GM12878 (cell line): ENCODE measurements at regions not wholly inside any gene's neighbourhood (a gene's known extent, or its start where the extent isn't known, plus 50 kb on each side); places are given as distances from the start of the nearest gene placed in this dataset.

Experiments
- ATAC-seq: fragments of 200-7000 bp; cut with Tn5 transposase; 3 replicates; pipeline ENCODE4 v1.9.1; 2020; ENCODE audit warnings: mild to moderate bottlenecking, moderate library complexity
- BruUV-seq: library from RNA; stranded (reverse); fragments of 400-500 nt; replicated peaks from 2 replicates; lab custom pipeline; 2021; lab: Mats Ljungman, UMichigan
- CTCF ChIA-PET: fragments of 300-600 bp; sonication (Branson Sonifier 250); formaldehyde crosslinking; extraction: SDS; loops from one replicate; lab custom pipeline; 2021; ENCODE audit warnings: inconsistent platforms; lab: Yijun Ruan, JAX
- POLR2A ChIA-PET: fragments of 350-600 bp; formaldehyde crosslinking; extraction: SDS; loops from one replicate; lab custom pipeline; 2021; ENCODE audit warnings: inconsistent platforms; lab: Charles Lee
- RAD21 ChIA-PET: fragments of 300-600 bp; sonication (Branson Sonifier 250); formaldehyde crosslinking; loops from one replicate; lab custom pipeline; 2023; ENCODE audit warnings: antibody characterized with exemption; ENCODE audit not compliant: unreplicated experiment; lab: Charles Lee
- SMC1A ChIA-PET: fragments of 300-600 bp; sonication (Branson Sonifier 250); formaldehyde crosslinking; loops from one replicate; lab custom pipeline; 2023; ENCODE audit not compliant: unreplicated experiment, uncharacterized antibody; lab: Charles Lee
- DNase-seq: peaks from one replicate; pipeline ENCODE4 v3.0.0-alpha.2; 2011; ENCODE audit warnings: low read depth, low spot score
- FAIRE-seq: peaks from 3 replicates; lab custom pipeline; 2011; peaks lifted over from hg19 to GRCh38; lab: Jason Lieb, UNC
- H2AFZ ChIP-seq: 2 replicates; pipeline ENCODE4 v1.6.0; 2011; ENCODE audit warnings: low read depth, low read length, control low read depth; ENCODE audit not compliant: control insufficient read depth
- H3K27ac ChIP-seq: 2 replicates; pipeline ENCODE4 v1.5.1; 2011; ENCODE audit warnings: control low read depth; ENCODE audit not compliant: control insufficient read depth, insufficient read depth
- H3K27me3 ChIP-seq, 2 experiments: replicated peaks in 1 of 2; 2 replicates each; pipeline versions ENCODE4 v1.6.0 to v1.6.1; 2011; ENCODE audit warnings: low read length in 1 of 2; ENCODE audit not compliant: control insufficient read depth in 2 of 2, insufficient read depth in 2 of 2
- H3K36me3 ChIP-seq, 2 experiments: 2 replicates each; pipeline ENCODE4 v1.5.1; 2011; ENCODE audit warnings: low read length in 1 of 2; ENCODE audit not compliant: control insufficient read depth in 2 of 2, insufficient read depth in 2 of 2
- H3K4me1 ChIP-seq: 2 replicates; pipeline ENCODE4 v1.6.1; 2011; ENCODE audit warnings: mild to moderate bottlenecking, low read length, moderate library complexity, mixed read lengths; ENCODE audit not compliant: control insufficient read depth, insufficient read depth
- H3K4me2 ChIP-seq: 2 replicates; pipeline ENCODE4 v1.6.0; 2011; ENCODE audit warnings: control low read depth; ENCODE audit not compliant: control insufficient read depth, insufficient read depth
- H3K4me3 ChIP-seq: fragments of 200-600 bp; sonication (generic); 2 replicates; pipeline ENCODE4 v1.5.1; 2016
- H3K79me2 ChIP-seq: 2 replicates; pipeline ENCODE4 v1.6.0; 2011; ENCODE audit warnings: low read length; ENCODE audit not compliant: control insufficient read depth, insufficient read depth
- H3K9ac ChIP-seq: 2 replicates; pipeline ENCODE4 v1.8.0; 2011; ENCODE audit warnings: low read length, control low read depth, mixed read lengths; ENCODE audit not compliant: control insufficient read depth, insufficient read depth
- H3K9me3 ChIP-seq: replicated peaks from 3 replicates; pipeline ENCODE4 v1.5.1; 2011; ENCODE audit warnings: mild to moderate bottlenecking, low read length; ENCODE audit not compliant: control insufficient read depth, insufficient read depth
- H4K20me1 ChIP-seq: 2 replicates; pipeline ENCODE4 v1.6.0; 2011; ENCODE audit not compliant: control insufficient read depth, insufficient read depth
- CREB1 ChIP-seq: IDR thresholded peaks from 2 replicates; pipeline ENCODE4 v1.6.1; 2012; ENCODE audit warnings: low read depth, mild to moderate bottlenecking, inconsistent platforms
- IKZF2 ChIP-seq, 2 experiments: fragments of 450-650 bp; IDR thresholded peaks; 2 replicates each; pipeline ENCODE4 v1.6.1; 2017; ENCODE audit warnings: mild to moderate bottlenecking in 2 of 2, moderate library complexity in 2 of 2
- RCOR1 ChIP-seq: conservative IDR thresholded peaks from 2 replicates; pipeline ENCODE4 v1.6.1; 2012; ENCODE audit warnings: low read depth, low read length, improper control_type of control experiment
- WGBS: methylation state at CpG from one replicate; pipeline ENCODE4 v1.1.6; 2016; ENCODE audit warnings: low lambda C conversion rate; ENCODE audit not compliant: insufficient replicate concordance, insufficient coverage; ENCODE audit errors: missing lambda C conversion rate; 5-methylcytosine and 5-hydroxymethylcytosine counted together
- in situ Hi-C: fragments of 300-500 bp; cut with MboI; formaldehyde crosslinking; loops from 9 replicates; pipeline ENCODE4 v1.14.3; 2018; ENCODE audit warnings: mixed read lengths
- intact Hi-C: fragments of 100-400 bp; cut with micrococcal nuclease; formaldehyde crosslinking; loops from one replicate; pipeline ENCODE4 v1.14.2; 2022; ENCODE audit not compliant: unreplicated experiment
- TF ChIP-seq, protein P1 (sequence below): IDR thresholded peaks from 2 replicates; pipeline ENCODE4 v1.6.1; 2011; ENCODE audit warnings: borderline replicate concordance, low read depth, mild to moderate bottlenecking, moderate library complexity, low read length; ENCODE audit not compliant: insufficient read depth, poor library complexity, severe bottlenecking

DNA sequence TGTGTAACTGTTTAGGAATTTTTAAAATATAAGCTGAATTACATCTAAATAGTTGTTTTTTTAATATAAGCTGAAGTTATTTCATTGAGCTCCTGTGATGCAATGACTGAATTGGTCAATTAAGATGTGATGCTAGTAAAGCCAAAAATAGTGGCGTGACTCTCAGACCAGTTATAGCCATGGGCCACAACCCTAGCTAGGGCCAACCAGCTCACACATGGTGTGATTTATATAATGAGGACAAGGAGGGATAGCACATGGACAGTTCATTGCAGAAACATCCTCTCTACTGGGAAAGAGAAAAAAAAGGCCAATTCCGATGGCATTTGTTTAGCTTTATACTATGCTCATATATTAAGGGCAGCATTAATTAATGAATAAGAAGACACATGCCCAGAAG lies 119.3 kb upstream of the PROX1 start:
- intact Hi-C loops (loop anchor here (10.0 kb wide), 1 partner anchor 494 kb away; no protein-coding TSS in a partner anchor), in situ Hi-C loops (no loop called here)
- BruUV-seq = no TSS peak
- Histone ChIP-seq H3K4me1 (no peaks in the 10 kb centered on the region), H3K4me3 (no peak overlapping the region), H3K9me3 (no peaks in the 10 kb centered on the region), H3K9ac (no peak overlapping the region), H3K27me3 (no peaks in the 10 kb centered on the region; a peak in 2 of 4 replicates), H3K4me2 (no peak overlapping the region), H4K20me1 (no peaks in the 10 kb centered on the region), H2AFZ (no peak overlapping the region), H3K79me2 (no peaks in the 10 kb centered on the region), H3K36me3 (no peaks in the 10 kb centered on the region), H3K27ac (no peak overlapping the region)
- no peak for DNase-seq
- ChIA-PET RAD21 (no interaction called here), CTCF (no interaction called here), SMC1A (interaction anchor here (1.2 kb wide), 1 partner anchor 9 kb away, joined by 4 read pairs; no protein-coding TSS in a partner anchor), POLR2A (no interaction called here)
- no peak for ATAC-seq
- 0% methylated on average over 2 of the region's 2 CpGs for WGBS
- FAIRE-seq = no peak
- no peak for TF ChIP-seq RCOR1

DNA sequence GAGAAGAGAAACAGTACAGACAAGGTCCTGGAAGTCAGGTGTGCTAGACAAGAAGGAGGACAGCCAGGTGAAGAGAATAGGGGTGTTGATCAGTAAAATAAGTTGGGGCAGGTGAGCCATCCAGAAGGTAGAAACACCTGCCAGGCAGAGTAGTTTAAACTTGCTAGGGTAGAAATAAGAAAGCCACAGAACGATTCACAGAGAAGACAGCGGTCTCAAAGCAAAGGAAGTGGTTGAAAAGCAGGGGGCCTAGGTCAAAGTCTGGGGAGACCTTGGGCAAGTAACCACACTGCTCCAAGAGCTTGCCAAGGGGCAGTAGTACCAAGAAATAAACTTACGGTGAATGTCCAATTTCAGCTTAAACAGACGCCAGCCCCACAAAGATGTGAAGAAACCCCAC lies 116.6 kb upstream of the PROX1 start:
- BruUV-seq = no TSS peak
- Histone ChIP-seq H4K20me1 (no peaks in the 10 kb centered on the region), H3K4me3 (no peak overlapping the region), H3K9me3 (no peaks in the 10 kb centered on the region), H3K9ac (no peak overlapping the region), H3K27me3 (no peaks in the 10 kb centered on the region; a peak in 1 of 4 replicates), H3K36me3 (no peaks in the 10 kb centered on the region), H2AFZ (no peak overlapping the region), H3K27ac (no peak overlapping the region), H3K4me1 (no peaks in the 10 kb centered on the region), H3K79me2 (no peaks in the 10 kb centered on the region), H3K4me2 (no peak overlapping the region)
- no peak for TF ChIP-seq IKZF2 (IDR thresholded peaks at IDR 0.05)
- TF ChIP-seq, protein P1, sequence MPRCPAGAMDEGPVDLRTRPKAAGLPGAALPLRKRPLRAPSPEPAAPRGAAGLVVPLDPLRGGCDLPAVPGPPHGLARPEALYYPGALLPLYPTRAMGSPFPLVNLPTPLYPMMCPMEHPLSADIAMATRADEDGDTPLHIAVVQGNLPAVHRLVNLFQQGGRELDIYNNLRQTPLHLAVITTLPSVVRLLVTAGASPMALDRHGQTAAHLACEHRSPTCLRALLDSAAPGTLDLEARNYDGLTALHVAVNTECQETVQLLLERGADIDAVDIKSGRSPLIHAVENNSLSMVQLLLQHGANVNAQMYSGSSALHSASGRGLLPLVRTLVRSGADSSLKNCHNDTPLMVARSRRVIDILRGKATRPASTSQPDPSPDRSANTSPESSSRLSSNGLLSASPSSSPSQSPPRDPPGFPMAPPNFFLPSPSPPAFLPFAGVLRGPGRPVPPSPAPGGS = no peak
- TF ChIP-seq CREB1 = no peak
- in situ Hi-C loops (no loop called here), intact Hi-C loops (no loop called here)
- ChIA-PET CTCF (no interaction called here), POLR2A (no interaction called here), SMC1A (no interaction called here), RAD21 (no interaction called here)
- ATAC-seq = no peak
- 40% methylated on average over 4 of the region's 4 CpGs for WGBS
- FAIRE-seq = no peak
- no peak for DNase-seq
